Epithelial cell of esophagus (primary cell): ENCODE measurements at regions not wholly inside any gene's neighbourhood (a gene's known extent, or its start where the extent isn't known, plus 50 kb on each side); places are given as distances from the start of the nearest gene placed in this dataset.

ENCODE experiments used
- DNase-seq: peaks from one replicate; pipeline ENCODE4 v3.0.0; 2010; ENCODE audit warnings: low read depth
- H3K4me3 ChIP-seq: 2 replicates; pipeline ENCODE4 v1.5.1; 2011; ENCODE audit warnings: mild to moderate bottlenecking, low read length, control low read depth
- TF ChIP-seq, protein P1 (sequence below): IDR thresholded peaks from 2 replicates; pipeline ENCODE4 v1.5.1; 2011; ENCODE audit warnings: low read depth, mild to moderate bottlenecking, low read length, control low read depth, inconsistent platforms; ENCODE audit not compliant: insufficient read depth; ENCODE audit errors: missing control alignments

DNA sequence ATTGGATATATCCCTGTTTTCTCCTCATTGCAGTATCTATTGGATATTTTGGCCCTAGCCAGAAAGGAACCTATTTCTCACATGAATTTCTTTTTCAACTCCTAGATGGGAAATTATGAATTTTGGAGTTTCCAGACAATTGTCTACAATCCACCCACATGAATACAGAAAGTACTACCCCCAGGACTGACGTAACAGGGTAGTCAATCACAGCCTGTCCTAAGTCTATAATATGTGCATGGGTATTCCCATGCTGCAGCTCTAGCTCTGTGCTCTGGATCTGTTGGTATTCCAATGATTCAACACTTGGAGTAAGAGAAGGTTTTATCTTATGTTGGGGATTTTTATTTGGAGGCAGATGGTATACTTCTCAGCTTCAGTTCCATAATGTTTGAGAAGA lies 393.1 kb upstream of the ARRDC4 start:
- no peak for DNase-seq
- TF ChIP-seq, protein P1, sequence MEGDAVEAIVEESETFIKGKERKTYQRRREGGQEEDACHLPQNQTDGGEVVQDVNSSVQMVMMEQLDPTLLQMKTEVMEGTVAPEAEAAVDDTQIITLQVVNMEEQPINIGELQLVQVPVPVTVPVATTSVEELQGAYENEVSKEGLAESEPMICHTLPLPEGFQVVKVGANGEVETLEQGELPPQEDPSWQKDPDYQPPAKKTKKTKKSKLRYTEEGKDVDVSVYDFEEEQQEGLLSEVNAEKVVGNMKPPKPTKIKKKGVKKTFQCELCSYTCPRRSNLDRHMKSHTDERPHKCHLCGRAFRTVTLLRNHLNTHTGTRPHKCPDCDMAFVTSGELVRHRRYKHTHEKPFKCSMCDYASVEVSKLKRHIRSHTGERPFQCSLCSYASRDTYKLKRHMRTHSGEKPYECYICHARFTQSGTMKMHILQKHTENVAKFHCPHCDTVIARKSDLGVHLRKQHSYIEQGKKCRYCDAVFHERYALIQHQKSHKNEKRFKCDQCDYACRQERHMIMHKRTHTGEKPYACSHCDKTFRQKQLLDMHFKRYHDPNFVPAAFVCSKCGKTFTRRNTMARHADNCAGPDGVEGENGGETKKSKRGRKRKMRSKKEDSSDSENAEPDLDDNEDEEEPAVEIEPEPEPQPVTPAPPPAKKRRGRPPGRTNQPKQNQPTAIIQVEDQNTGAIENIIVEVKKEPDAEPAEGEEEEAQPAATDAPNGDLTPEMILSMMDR: no peak
- no peak overlapping the region for H3K4me3 ChIP-seq

DNA sequence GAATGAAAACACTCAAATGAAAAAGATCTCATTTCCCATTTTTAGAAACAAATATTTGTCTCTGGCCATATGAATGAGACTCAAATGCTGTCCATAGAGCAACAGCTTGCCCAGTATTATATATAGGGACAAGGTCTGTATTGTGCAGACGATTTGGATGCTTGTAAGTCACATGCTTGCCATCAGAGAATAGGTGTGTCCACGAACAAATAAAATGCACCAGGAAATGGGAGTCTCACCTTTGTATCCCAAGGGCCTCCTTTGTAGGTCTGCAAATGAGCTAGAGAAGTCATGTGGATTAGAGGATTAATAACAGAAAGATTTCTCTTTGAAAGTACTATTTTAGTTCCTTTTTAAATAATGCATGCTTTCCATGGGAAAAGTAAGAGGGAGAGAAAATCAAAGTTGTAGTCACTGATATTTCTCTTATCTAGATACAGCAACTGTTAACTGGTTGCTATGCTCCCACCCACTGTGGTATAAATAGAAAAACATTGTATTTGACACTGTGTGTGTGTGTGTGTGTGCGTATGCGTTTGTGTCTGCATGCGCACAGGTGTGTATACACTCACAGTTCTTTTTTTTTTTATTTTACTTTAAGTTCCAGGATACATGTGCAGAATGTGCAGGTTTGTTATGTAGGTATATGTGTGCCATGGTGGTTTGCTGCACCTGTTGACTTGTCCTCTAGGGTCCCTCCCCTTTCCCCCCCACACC lies 383.4 kb upstream of the ARRDC4 start:
- no peak overlapping the region for H3K4me3 ChIP-seq
- TF ChIP-seq, protein P1: no peak
- no peak for DNase-seq

DNA sequence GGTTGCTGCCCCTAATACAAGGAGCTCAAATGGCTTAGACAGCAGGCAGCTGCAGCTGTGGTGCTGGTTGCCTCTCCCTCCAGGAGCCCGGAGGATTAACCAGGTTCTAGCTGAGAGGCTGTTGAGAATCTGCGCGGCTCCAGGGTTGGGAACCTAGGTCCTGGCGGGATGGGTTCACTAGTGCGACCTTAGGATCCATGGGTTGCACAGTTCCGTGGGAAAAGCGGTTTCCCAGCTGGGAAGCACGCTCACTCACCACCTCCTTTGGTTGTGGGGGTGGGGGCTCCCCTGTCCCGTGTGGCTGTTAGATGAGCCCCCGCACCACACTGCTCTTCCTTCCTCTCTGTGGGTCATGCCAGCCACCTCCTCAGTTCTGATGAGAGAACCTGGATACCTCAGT lies 375.1 kb upstream of the ARRDC4 start:
- H3K4me3 ChIP-seq: no peak overlapping the region
- no peak for DNase-seq
- TF ChIP-seq, protein P1: no peak

DNA sequence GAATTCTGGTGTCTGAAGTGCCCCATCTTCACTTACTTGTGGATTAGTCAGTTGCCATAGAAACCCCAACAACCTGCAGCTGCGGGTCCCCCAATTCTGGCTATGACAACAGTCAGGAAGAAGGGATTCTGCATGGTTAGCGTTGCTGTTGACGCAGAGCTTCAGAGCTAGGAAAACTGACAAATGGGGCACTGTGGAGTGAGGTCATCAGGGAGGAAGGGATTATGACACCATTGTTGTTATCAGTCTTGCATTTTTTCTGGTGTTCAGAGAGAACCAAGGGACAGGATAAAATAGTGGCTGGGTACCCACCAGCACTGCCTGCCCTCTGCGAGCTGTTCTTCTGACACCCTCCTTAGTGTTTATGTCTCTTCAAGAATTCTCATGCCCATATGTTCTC lies 367.7 kb upstream of the ARRDC4 start:
- TF ChIP-seq, protein P1: no peak
- H3K4me3 ChIP-seq: no peak overlapping the region
- DNase-seq: no peak

DNA sequence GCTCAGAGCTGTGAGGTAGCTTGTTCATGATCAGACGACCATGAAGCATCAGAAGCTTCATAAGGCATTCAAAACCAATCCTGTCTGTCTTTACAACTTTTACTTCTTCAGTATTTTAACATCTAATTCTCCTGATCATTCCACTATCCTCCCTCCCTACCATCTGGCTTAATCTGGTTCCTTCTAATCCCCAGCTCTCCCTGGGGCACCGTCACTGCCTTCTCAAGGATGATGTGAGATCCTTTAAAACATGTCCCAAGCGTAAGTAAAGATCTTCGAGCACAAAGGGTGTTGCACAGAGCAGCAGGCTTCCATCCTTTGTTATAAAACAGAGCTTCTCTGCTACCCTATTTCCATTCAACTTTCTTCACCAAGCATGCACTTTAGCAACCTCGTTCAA lies 362.7 kb upstream of the ARRDC4 start:
- DNase-seq: no peak
- no peak overlapping the region for H3K4me3 ChIP-seq
- TF ChIP-seq, protein P1: no peak

DNA sequence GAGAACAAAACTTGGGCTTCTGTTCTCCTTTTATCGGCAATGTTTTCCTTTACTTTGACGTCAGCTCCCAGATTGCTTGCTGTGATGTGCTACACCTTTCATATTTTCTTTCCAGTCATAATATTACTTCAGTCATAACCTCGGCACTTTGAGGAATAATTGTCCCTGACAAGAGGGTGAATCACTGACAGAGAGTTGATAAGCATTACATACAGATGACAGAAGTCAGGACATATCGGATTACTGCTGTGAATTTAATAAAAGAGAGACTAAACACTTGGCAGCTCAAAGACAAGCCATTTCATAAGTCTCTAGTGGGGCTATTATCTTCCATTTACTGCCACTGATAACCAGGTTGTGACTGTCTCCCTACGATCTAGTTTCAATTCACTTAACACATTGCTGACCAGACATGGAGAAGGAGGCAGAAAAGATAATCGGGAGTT lies 362.1 kb upstream of the ARRDC4 start:
- TF ChIP-seq, protein P1: no peak
- no peak for DNase-seq
- no peak overlapping the region for H3K4me3 ChIP-seq

DNA sequence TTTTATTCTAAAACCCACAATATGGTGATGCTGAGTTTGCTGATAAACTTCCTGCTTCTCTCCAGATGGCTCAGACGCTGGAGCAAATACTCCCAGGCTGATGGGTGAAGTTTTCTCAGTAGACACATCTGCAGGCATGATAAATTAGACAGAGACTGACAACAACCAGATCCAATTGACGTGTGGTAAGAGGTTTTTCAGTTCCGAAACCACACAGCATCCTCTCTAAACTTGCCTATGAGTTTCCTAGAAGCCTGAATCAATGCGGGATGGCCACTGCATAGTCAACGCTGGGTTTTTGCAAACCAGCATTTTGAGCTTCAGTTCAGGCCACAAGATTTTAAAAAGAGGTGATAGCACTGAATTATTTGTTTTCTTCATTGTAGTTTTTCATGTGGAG lies 360.3 kb upstream of the ARRDC4 start:
- TF ChIP-seq, protein P1: no peak
- no peak for DNase-seq

More for the DNA sequence above, 360.3 kb upstream of the ARRDC4 start:
- no peak overlapping the region for H3K4me3 ChIP-seq
